ENCODE measurements at regions not wholly inside any gene's neighbourhood (a gene's known extent, or its start where the extent isn't known, plus 50 kb on each side); places are given as distances from the start of the nearest gene placed in this dataset.

- TF ChIP-seq ZFP30 (CRISPR knock-in tag; IDR thresholded peaks at IDR 0.05) (no peak), ZFP3 (CRISPR knock-in tag; IDR thresholded peaks at IDR 0.05) (no peak), RARB (CRISPR knock-in tag; IDR thresholded peaks at IDR 0.05) (no peak), POU6F1 (CRISPR knock-in tag; IDR thresholded peaks at IDR 0.05; ENCODE audit: borderline replicate concordance, low read depth) (no peak)
Observed at GRCh38 chr4:145341381-145341780, 140.3 kb upstream of the SMAD1 start.

All from SK-N-SH treated with all-trans-retinoic acid at 6 μM for 48 hours (cell line).